SH-SY5Y (cell line): ENCODE measurements at regions not wholly inside any gene's neighbourhood (a gene's known extent, or its start where the extent isn't known, plus 50 kb on each side); places are given as distances from the start of the nearest gene placed in this dataset.

ENCODE experiments used
- GATA2 ChIP-seq: IDR thresholded peaks from 2 replicates; pipeline ENCODE4 v1.6.1; 2011; ENCODE audit warnings: mild to moderate bottlenecking, low read depth, low read length
- GATA3 ChIP-seq: IDR thresholded peaks from 2 replicates; pipeline ENCODE4 v1.6.1; 2011; ENCODE audit warnings: low read depth, mild to moderate bottlenecking, low read length, moderate library complexity

GRCh38 chr14:26722258-26722657 lies 124.4 kb upstream of the NOVA1 start:
- no peak for TF ChIP-seq GATA2
- TF ChIP-seq GATA3, result no peak
